OCI-LY3 (cell line): ENCODE measurements at regions not wholly inside any gene's neighbourhood (a gene's known extent, or its start where the extent isn't known, plus 50 kb on each side); places are given as distances from the start of the nearest gene placed in this dataset.

Experiments used
- H2AFZ ChIP-seq: fragments of 200-600, 300-600 bp; shearing (Covaris generic); 2 replicates; pipeline ENCODE4 v1.6.0; 2014; ENCODE audit warnings: antibody characterized with exemption, low read depth, low read length
- H3K27ac ChIP-seq: fragments of 200-600, 300-600 bp; sonication (generic); 2 replicates; pipeline ENCODE4 v1.5.1; 2014; ENCODE audit warnings: mild to moderate bottlenecking, low read length, moderate library complexity, mixed read lengths
- H3K27me3 ChIP-seq: fragments of 200-600, 300-600 bp; sonication (generic); 2 replicates; pipeline ENCODE4 v1.6.1; 2014; ENCODE audit warnings: low read depth, low read length, mixed read lengths
- H3K36me3 ChIP-seq: fragments of 200-600, 300-600 bp; sonication (generic); replicated peaks from 2 replicates; pipeline ENCODE3; 2014; ENCODE audit warnings: low read depth, low read length, mixed read lengths
- H3K4me1 ChIP-seq: fragments of 300-600, 200-600 bp; sonication (generic); 2 replicates; pipeline ENCODE4 v1.6.1; 2014; ENCODE audit warnings: low read length, mixed read lengths
- H3K4me2 ChIP-seq: fragments of 200-600, 300-600 bp; sonication (generic); 2 replicates; pipeline ENCODE4 v1.6.1; 2014; ENCODE audit warnings: low read length, mixed read lengths
- H3K4me3 ChIP-seq: fragments of 300-600, 200-600 bp; sonication (generic); 2 replicates; pipeline ENCODE4 v1.5.1; 2014; ENCODE audit warnings: antibody characterized with exemption, mild to moderate bottlenecking, low read length, moderate library complexity
- H3K79me2 ChIP-seq: fragments of 300-600, 200-600 bp; shearing (Covaris generic); 2 replicates; pipeline ENCODE4 v1.6.1; 2014; ENCODE audit warnings: mild to moderate bottlenecking, low read length, mixed read lengths
- H3K9ac ChIP-seq: fragments of 300-600, 200-600 bp; shearing (Covaris generic); 2 replicates; pipeline ENCODE4 v1.6.0; 2014; ENCODE audit warnings: mild to moderate bottlenecking, low read length, moderate library complexity
- H3K9me3 ChIP-seq: fragments of 200-600, 300-600 bp; shearing (Covaris generic); 2 replicates; pipeline ENCODE4 v1.6.1; 2014; ENCODE audit warnings: low read length, mixed read lengths; ENCODE audit not compliant: insufficient read depth
- H4K20me1 ChIP-seq: fragments of 200-600, 300-600 bp; sonication (generic); 2 replicates; pipeline ENCODE4 v1.6.1; 2016; ENCODE audit warnings: low read length, mixed read lengths; ENCODE audit not compliant: insufficient read depth
- CTCF ChIP-seq: fragments of 200-600, 300-600 bp; sonication (generic); IDR thresholded peaks from 2 replicates; pipeline ENCODE4 v1.5.1; 2014; ENCODE audit warnings: antibody characterized with exemption, low read length, low read depth
- EZH2phosphoT487 ChIP-seq: fragments of 200-600 bp; shearing (Covaris generic); IDR thresholded peaks from 2 replicates; pipeline ENCODE4 v1.6.1; 2018; ENCODE audit warnings: antibody characterized with exemption, mixed run types, low read depth

GRCh38 chr13:109415057-109415456 is 371.3 kb downstream of the IRS2 start:
- Histone ChIP-seq H3K4me2 (no peak overlapping the region), H3K36me3 (no peaks in the 10 kb centered on the region), H3K4me3 (no peak overlapping the region), H4K20me1 (no peaks in the 10 kb centered on the region), H3K79me2 (no peaks in the 10 kb centered on the region), H3K9ac (no peak overlapping the region), H3K9me3 (no peaks in the 10 kb centered on the region), H3K27me3 (0 out of 2 replicates have a peak, but pooled peaks cover 7% of the 10 kb centered on the region), H3K4me1 (no peaks in the 10 kb centered on the region), H3K27ac (no peak overlapping the region), H2AFZ (no peak overlapping the region)
- no peak for TF ChIP-seq EZH2phosphoT487
- TF ChIP-seq CTCF, result no peak

- H3K4me3 ChIP-seq, result no peak overlapping the region
- H3K4me1 ChIP-seq, result no peaks in the 10 kb centered on the region
- no peak overlapping the region for H3K9ac ChIP-seq
- H3K27ac ChIP-seq, result no peak overlapping the region
- H4K20me1 ChIP-seq, result no peaks in the 10 kb centered on the region
- H2AFZ ChIP-seq, result no peak overlapping the region; the same call in 1 of the 2 replicates
- no peaks in the 10 kb centered on the region for H3K36me3 ChIP-seq
- 0 out of 2 replicates have a peak, but pooled peaks cover 7% of the 10 kb centered on the region for H3K27me3 ChIP-seq
- no peaks in the 10 kb centered on the region for H3K9me3 ChIP-seq
- no peaks in the 10 kb centered on the region for H3K79me2 ChIP-seq
- no peak overlapping the region for H3K4me2 ChIP-seq
- no peak for TF ChIP-seq CTCF
- no peak for TF ChIP-seq EZH2phosphoT487
Observed at GRCh38 chr13:109412283-109412901, 374.0 kb downstream of the IRS2 start.

GRCh38 chr13:109410868-109411267 is 375.5 kb downstream of the IRS2 start:
- Histone ChIP-seq H3K4me1 (no peaks in the 10 kb centered on the region), H3K79me2 (no peaks in the 10 kb centered on the region), H3K36me3 (no peaks in the 10 kb centered on the region), H2AFZ (no peak overlapping the region), H3K9ac (no peak overlapping the region), H3K27ac (no peak overlapping the region), H3K9me3 (no peaks in the 10 kb centered on the region), H4K20me1 (no peaks in the 10 kb centered on the region), H3K4me3 (no peak overlapping the region), H3K27me3 (0 out of 2 replicates have a peak, but pooled peaks cover 7% of the 10 kb centered on the region), H3K4me2 (no peak overlapping the region)
- TF ChIP-seq EZH2phosphoT487 (no peak), CTCF (no peak)

- H3K4me2 ChIP-seq, result no peak overlapping the region
- H3K27me3 ChIP-seq, result no peaks in the 10 kb centered on the region
- H2AFZ ChIP-seq, result no peak overlapping the region
- no peak overlapping the region for H3K4me3 ChIP-seq
- no peaks in the 10 kb centered on the region for H3K79me2 ChIP-seq
- no peaks in the 10 kb centered on the region for H4K20me1 ChIP-seq
- H3K9me3 ChIP-seq, result no peaks in the 10 kb centered on the region
- no peaks in the 10 kb centered on the region for H3K4me1 ChIP-seq
- no peak overlapping the region for H3K9ac ChIP-seq
- H3K27ac ChIP-seq, result no peak overlapping the region
- H3K36me3 ChIP-seq, result no peaks in the 10 kb centered on the region
- no peak for TF ChIP-seq CTCF
Observed at GRCh38 chr13:109408591-109409382, 377.6 kb downstream of the IRS2 start.
